PC-3 (cell line): ENCODE measurements at regions not wholly inside any gene's neighbourhood (a gene's known extent, or its start where the extent isn't known, plus 50 kb on each side); places are given as distances from the start of the nearest gene placed in this dataset.

Experiments used
- ATAC-seq: fragments of 200-7000 bp; cut with Tn5 transposase; 2 replicates; pipeline ENCODE4 v1.9.1; 2020; ENCODE audit warnings: mild to moderate bottlenecking, moderate library complexity
- BruUV-seq: library from RNA; stranded (reverse); fragments of 400-500 nt; replicated peaks from 2 replicates; lab custom pipeline; 2021; lab: Mats Ljungman, UMichigan
- CTCF ChIA-PET: fragments of 300-600 bp; sonication (Branson Sonifier 250); formaldehyde crosslinking; loops from one replicate; lab custom pipeline; 2022; ENCODE audit warnings: antibody characterized with exemption; lab: Charles Lee
- POLR2A ChIA-PET: fragments of 300-600 bp; sonication (Branson Sonifier 250); formaldehyde crosslinking; loops from one replicate; lab custom pipeline; 2022; ENCODE audit warnings: antibody characterized with exemption; ENCODE audit not compliant: unreplicated experiment; lab: Charles Lee
- DNase-seq: peaks from one replicate; pipeline ENCODE4 v3.0.0-alpha.2; 2015
- H2AFZ ChIP-seq: fragments of 300-600 bp; sonication (generic); 2 replicates; pipeline ENCODE4 v1.6.0; 2016; ENCODE audit warnings: antibody characterized with exemption, low read length
- H3F3A ChIP-seq: fragments of 300-600 bp; sonication (generic); one replicate; pipeline ENCODE4 v1.6.0; 2017; ENCODE audit warnings: antibody characterized with exemption, low read length, control low read depth, mild to moderate bottlenecking; ENCODE audit not compliant: unreplicated experiment
- H3K27ac ChIP-seq: fragments of 300-600 bp; sonication (generic); 2 replicates; pipeline ENCODE4 v1.5.1; 2016; ENCODE audit warnings: mild to moderate bottlenecking, low read length
- H3K27me3 ChIP-seq: fragments of 300-600 bp; sonication (generic); 2 replicates; pipeline ENCODE4 v1.6.1; 2016; ENCODE audit warnings: low read length, mixed read lengths
- H3K36me3 ChIP-seq: fragments of 300-600 bp; sonication (generic); 2 replicates; pipeline ENCODE4 v1.6.1; 2016; ENCODE audit warnings: low read depth, mixed run types, low read length, mixed read lengths
- H3K4me1 ChIP-seq: fragments of 300-600 bp; sonication (generic); 2 replicates; pipeline ENCODE4 v1.5.1; 2016; ENCODE audit warnings: low read length; ENCODE audit not compliant: insufficient read depth
- H3K4me2 ChIP-seq: fragments of 300-600 bp; sonication (generic); 2 replicates; pipeline ENCODE4 v1.6.0; 2016; ENCODE audit warnings: low read length
- H3K4me3 ChIP-seq: fragments of 300-600 bp; sonication (generic); 2 replicates; pipeline ENCODE4 v1.5.1; 2016; ENCODE audit warnings: mild to moderate bottlenecking, low read length, mixed read lengths
- H3K79me2 ChIP-seq: fragments of 300-600 bp; sonication (generic); 2 replicates; pipeline ENCODE4 v1.6.1; 2017; ENCODE audit warnings: low read length, mixed read lengths
- H3K9ac ChIP-seq: fragments of 300-600 bp; sonication (generic); 2 replicates; pipeline ENCODE4 v1.6.0; 2016; ENCODE audit warnings: mild to moderate bottlenecking, low read length
- H3K9me2 ChIP-seq: fragments of 300-600 bp; sonication (generic); replicated peaks from 2 replicates; pipeline ENCODE4 v1.6.1; 2016; ENCODE audit warnings: mixed run types, low read length, mixed read lengths
- H3K9me3 ChIP-seq: fragments of 300-600 bp; sonication (generic); 2 replicates; pipeline ENCODE4 v1.6.1; 2016; ENCODE audit warnings: low read length, mixed read lengths
- H4K20me1 ChIP-seq: fragments of 300-600 bp; sonication (generic); 2 replicates; pipeline ENCODE4 v1.6.1; 2016; ENCODE audit warnings: low read length, mixed read lengths
- CTCF ChIP-seq: fragments of 300-600 bp; sonication (generic); conservative IDR thresholded peaks from 2 replicates; pipeline ENCODE4 v1.5.1; 2017; ENCODE audit warnings: antibody characterized with exemption, low read depth, mild to moderate bottlenecking, low read length
- EZH2 ChIP-seq: fragments of 300-600 bp; sonication (generic); IDR thresholded peaks from one replicate; pipeline ENCODE4 v1.6.1; 2017; ENCODE audit warnings: antibody characterized with exemption, mild to moderate bottlenecking, low read length; ENCODE audit not compliant: unreplicated experiment
- EZH2phosphoT487 ChIP-seq: fragments of 300-600 bp; sonication (generic); IDR thresholded peaks from 2 replicates; pipeline ENCODE4 v1.6.1; 2018; ENCODE audit warnings: mild to moderate bottlenecking, antibody characterized with exemption, low read length, borderline replicate concordance
- intact Hi-C: fragments of 100-400 bp; cut with micrococcal nuclease; formaldehyde crosslinking; loops from 2 replicates; pipeline ENCODE4 v1.9.0; 2023

DNA sequence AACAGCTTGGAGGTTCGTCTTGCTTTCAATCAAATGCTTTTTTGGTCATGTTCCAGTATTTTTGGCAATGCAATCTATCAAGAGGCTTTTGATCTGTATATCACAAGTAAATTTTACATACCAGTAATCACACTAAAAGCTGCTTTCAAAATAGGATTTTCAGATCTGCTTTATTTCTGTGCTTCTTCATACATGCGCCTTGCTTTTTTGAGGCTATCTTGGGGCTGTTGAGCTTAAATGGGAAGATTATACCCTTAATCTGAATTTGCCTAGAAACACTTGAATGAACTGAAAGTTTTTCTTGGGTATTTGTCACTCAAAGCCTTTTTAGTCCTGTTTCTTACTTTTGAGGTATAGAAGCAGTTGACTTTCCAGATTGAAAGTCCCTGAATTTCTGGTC, 62.1 kb upstream of the DCBLD2 start:
- TF ChIP-seq CTCF (no peak), EZH2 (no peak), EZH2phosphoT487 (no peak)
- DNase-seq (peak; percentile 38), ATAC-seq (no peak)
- Histone ChIP-seq H3K36me3 (0 out of 2 replicates have a peak, but pooled peaks cover 3% of the 10 kb centered on the region), H3K79me2 (peaks cover 87% of the 10 kb centered on the region), H3K4me2 (peak overlapping the region; percentile 83), H3K9me3 (no peaks in the 10 kb centered on the region), H3K9ac (peak overlapping the region; percentile 92), H3K27me3 (no peaks in the 10 kb centered on the region), H3K4me3 (peak overlapping the region; percentile 64), H3F3A (peaks cover 9% of the 10 kb centered on the region), H3K4me1 (peaks cover 90% of the 10 kb centered on the region), H3K9me2 (no peaks in the 10 kb centered on the region), H2AFZ (no peak overlapping the region), H4K20me1 (no peaks in the 10 kb centered on the region), H3K27ac (peak overlapping the region; percentile 97)
- no TSS peak for BruUV-seq
- POLR2A ChIA-PET, result interaction anchor here (0.5 to 2.2 kb wide), 4 partner anchors 19 to 79 kb away, joined by 3 to 18 read pairs (median 4); partner anchors contain the start of gene DCBLD2
- intact Hi-C loops, result loop anchor here (2.0 to 5.0 kb wide), 2 partner anchors 13 to 41 kb away; no protein-coding TSS in a partner anchor
- CTCF ChIA-PET, result no interaction called here

- Histone ChIP-seq H3K4me1 (peaks cover 84% of the 10 kb centered on the region), H3K36me3 (0 out of 2 replicates have a peak, but pooled peaks cover 2% of the 10 kb centered on the region), H3K9me2 (no peaks in the 10 kb centered on the region), H3K4me3 (peak overlapping the region; percentile 64), H3K79me2 (peaks cover 81% of the 10 kb centered on the region), H3F3A (peaks cover 9% of the 10 kb centered on the region), H4K20me1 (no peaks in the 10 kb centered on the region), H3K27ac (peak overlapping the region; percentile 97), H3K4me2 (peak overlapping the region; percentile 83), H2AFZ (no peak overlapping the region), H3K9me3 (no peaks in the 10 kb centered on the region), H3K27me3 (no peaks in the 10 kb centered on the region), H3K9ac (peak overlapping the region; percentile 92)
- ATAC-seq (peak; percentile 54), DNase-seq (peak; percentile 77)
- intact Hi-C loops, result loop anchor here (2.0 to 5.0 kb wide), 2 partner anchors 14 to 41 kb away; no protein-coding TSS in a partner anchor
- CTCF ChIA-PET, result no interaction called here
- BruUV-seq, result no TSS peak
- TF ChIP-seq CTCF (no peak), EZH2 (no peak), EZH2phosphoT487 (no peak)
- POLR2A ChIA-PET, result interaction anchor here (0.5 to 2.2 kb wide), 2 partner anchors 61 to 64 kb away, joined by 6 to 18 read pairs; partner anchors contain the start of gene DCBLD2
These were observed 61.5 kb upstream of the DCBLD2 start for GRCh38 chr3:98962951-98963350.
